ENCODE measurements at regions not wholly inside any gene's neighbourhood (a gene's known extent, or its start where the extent isn't known, plus 50 kb on each side); places are given as distances from the start of the nearest gene placed in this dataset.

GRCh38 chr1:106037526-106037925 is 1018.9 kb upstream of the PRMT6 start:
- Histone ChIP-seq H3K4me3 (no peak overlapping the region), H3K27me3 (replicated peaks; ENCODE audit: insufficient read depth) (no peaks in the 10 kb centered on the region), H3K36me3 (no peaks in the 10 kb centered on the region), H3K9me3 (no peaks in the 10 kb centered on the region), H3K4me1 (replicated peaks) (no peaks in the 10 kb centered on the region), H3K27ac (no peak overlapping the region)
- intact Hi-C loops (cut with DNase I), result no loop called here
- DNase-seq (ENCODE audit: low spot score), result no peak
- TF ChIP-seq, protein P1, sequence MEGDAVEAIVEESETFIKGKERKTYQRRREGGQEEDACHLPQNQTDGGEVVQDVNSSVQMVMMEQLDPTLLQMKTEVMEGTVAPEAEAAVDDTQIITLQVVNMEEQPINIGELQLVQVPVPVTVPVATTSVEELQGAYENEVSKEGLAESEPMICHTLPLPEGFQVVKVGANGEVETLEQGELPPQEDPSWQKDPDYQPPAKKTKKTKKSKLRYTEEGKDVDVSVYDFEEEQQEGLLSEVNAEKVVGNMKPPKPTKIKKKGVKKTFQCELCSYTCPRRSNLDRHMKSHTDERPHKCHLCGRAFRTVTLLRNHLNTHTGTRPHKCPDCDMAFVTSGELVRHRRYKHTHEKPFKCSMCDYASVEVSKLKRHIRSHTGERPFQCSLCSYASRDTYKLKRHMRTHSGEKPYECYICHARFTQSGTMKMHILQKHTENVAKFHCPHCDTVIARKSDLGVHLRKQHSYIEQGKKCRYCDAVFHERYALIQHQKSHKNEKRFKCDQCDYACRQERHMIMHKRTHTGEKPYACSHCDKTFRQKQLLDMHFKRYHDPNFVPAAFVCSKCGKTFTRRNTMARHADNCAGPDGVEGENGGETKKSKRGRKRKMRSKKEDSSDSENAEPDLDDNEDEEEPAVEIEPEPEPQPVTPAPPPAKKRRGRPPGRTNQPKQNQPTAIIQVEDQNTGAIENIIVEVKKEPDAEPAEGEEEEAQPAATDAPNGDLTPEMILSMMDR (IDR thresholded peaks at IDR 0.05), result no peak
- no peak for TF ChIP-seq POLR2AphosphoS5 (IDR thresholded peaks at IDR 0.05)
- no peak for TF ChIP-seq POLR2A (IDR thresholded peaks at IDR 0.05)

DNA sequence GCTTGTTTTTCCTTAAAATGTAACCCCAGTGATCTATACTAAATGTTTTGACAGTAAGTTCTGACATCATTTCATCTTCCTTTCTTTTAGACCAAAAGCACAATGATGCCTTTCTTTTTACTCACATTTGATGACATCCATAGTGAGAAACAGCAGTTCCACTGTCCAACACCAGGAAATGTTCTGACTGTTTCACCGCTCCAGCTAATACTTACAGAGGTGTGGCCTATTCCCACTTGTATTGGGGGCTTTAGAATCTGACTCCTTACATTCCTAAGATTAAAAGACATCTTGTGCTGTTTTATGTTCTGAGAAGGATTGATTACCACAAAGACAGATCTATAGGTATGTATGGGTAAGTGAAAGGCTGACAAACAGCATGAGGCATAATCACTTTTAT is 1018.2 kb upstream of the PRMT6 start:
- intact Hi-C loops (cut with DNase I), result no loop called here
- Histone ChIP-seq H3K4me3 (no peak overlapping the region), H3K9me3 (no peaks in the 10 kb centered on the region), H3K27me3 (replicated peaks; ENCODE audit: insufficient read depth) (no peaks in the 10 kb centered on the region), H3K4me1 (replicated peaks) (no peaks in the 10 kb centered on the region), H3K27ac (no peak overlapping the region), H3K36me3 (no peaks in the 10 kb centered on the region)
- DNase-seq (ENCODE audit: low spot score), result no peak
- TF ChIP-seq POLR2AphosphoS5 (IDR thresholded peaks at IDR 0.05) (no peak), POLR2A (IDR thresholded peaks at IDR 0.05) (no peak)
- TF ChIP-seq, protein P1 (IDR thresholded peaks at IDR 0.05), result no peak
- WGBS, result 70% methylated on average over 1 of the region's 1 CpG

DNA sequence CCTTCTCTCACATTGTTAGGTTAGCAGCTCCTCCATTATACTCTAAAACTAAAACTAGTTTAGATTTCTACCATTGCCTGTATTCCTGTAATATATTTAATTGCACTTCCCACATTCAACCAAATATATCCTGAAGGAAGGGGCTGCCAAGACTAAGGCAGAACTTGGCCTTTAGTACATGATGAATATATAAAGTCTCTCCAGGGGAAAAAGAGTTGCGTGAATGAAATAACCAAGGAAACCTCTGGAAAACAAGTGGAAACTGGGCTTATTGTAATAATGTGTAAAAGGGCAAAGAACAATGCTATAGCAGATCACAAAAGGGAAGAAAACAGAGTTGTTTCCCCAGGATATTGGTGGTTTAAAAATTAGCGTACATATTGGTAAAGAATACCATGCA is 1012.5 kb upstream of the PRMT6 start:
- H3K4me1 ChIP-seq (replicated peaks), result no peaks in the 10 kb centered on the region
- intact Hi-C loops (cut with DNase I), result no loop called here
- WGBS, result 98% methylated on average over 2 of the region's 2 CpGs
- no peaks in the 10 kb centered on the region for H3K27me3 ChIP-seq (replicated peaks; ENCODE audit: insufficient read depth)
- H3K36me3 ChIP-seq, result no peaks in the 10 kb centered on the region
- DNase-seq (ENCODE audit: low spot score), result no peak
- H3K4me3 ChIP-seq, result no peak overlapping the region
- TF ChIP-seq POLR2A (IDR thresholded peaks at IDR 0.05), result no peak
- TF ChIP-seq, protein P1 (IDR thresholded peaks at IDR 0.05), result no peak
- TF ChIP-seq POLR2AphosphoS5 (IDR thresholded peaks at IDR 0.05), result no peak
- H3K9me3 ChIP-seq, result no peaks in the 10 kb centered on the region
- H3K27ac ChIP-seq, result no peak overlapping the region

GRCh38 chr1:106047210-106047609 is 1009.3 kb upstream of the PRMT6 start:
- H3K4me1 ChIP-seq (replicated peaks), result no peaks in the 10 kb centered on the region
- no peaks in the 10 kb centered on the region for H3K9me3 ChIP-seq
- H3K36me3 ChIP-seq, result no peaks in the 10 kb centered on the region
- intact Hi-C loops (cut with DNase I), result no loop called here
- no peaks in the 10 kb centered on the region for H3K27me3 ChIP-seq (replicated peaks; ENCODE audit: insufficient read depth)
- no peak overlapping the region for H3K4me3 ChIP-seq
- no peak for DNase-seq (ENCODE audit: low spot score)
- 71% methylated on average over 3 of the region's 3 CpGs for WGBS
- H3K27ac ChIP-seq, result no peak overlapping the region
- TF ChIP-seq, protein P1 (IDR thresholded peaks at IDR 0.05), result no peak
- TF ChIP-seq POLR2AphosphoS5 (IDR thresholded peaks at IDR 0.05) (no peak), POLR2A (IDR thresholded peaks at IDR 0.05) (no peak)

- no peak for DNase-seq (ENCODE audit: low spot score)
- Histone ChIP-seq H3K4me3 (no peak overlapping the region), H3K27ac (no peak overlapping the region), H3K4me1 (replicated peaks) (no peaks in the 10 kb centered on the region), H3K9me3 (no peaks in the 10 kb centered on the region), H3K27me3 (replicated peaks; ENCODE audit: insufficient read depth) (no peaks in the 10 kb centered on the region), H3K36me3 (no peaks in the 10 kb centered on the region)
- intact Hi-C loops (cut with DNase I), result no loop called here
- 63% methylated on average over 1 of the region's 1 CpG for WGBS
- TF ChIP-seq POLR2AphosphoS5 (IDR thresholded peaks at IDR 0.05) (no peak), POLR2A (IDR thresholded peaks at IDR 0.05) (no peak)
- TF ChIP-seq, protein P1 (IDR thresholded peaks at IDR 0.05), result no peak
These were observed 1006.9 kb upstream of the PRMT6 start for GRCh38 chr1:106049595-106049994.
